ENCODE measurements at regions not wholly inside any gene's neighbourhood (a gene's known extent, or its start where the extent isn't known, plus 50 kb on each side); places are given as distances from the start of the nearest gene placed in this dataset.

- no peak for TF ChIP-seq MAX (IDR thresholded peaks at IDR 0.05; ENCODE audit: low read depth)
- TF ChIP-seq ELF1 (IDR thresholded peaks at IDR 0.05) = no peak
Observed at GRCh38 chr9:105023788-105024187, 95.8 kb upstream of the ABCA1 start (continued).

GRCh38 chr9:105024529-105024928 lies 96.6 kb upstream of the ABCA1 start:
- no peaks in the 10 kb centered on the region for H3K36me3 ChIP-seq (replicated peaks in 1 of 2; ENCODE audit: control insufficient read depth in 1 of 2, insufficient read depth in 2 of 2, low read length in 1 of 2)
- H3K27ac ChIP-seq (ENCODE audit: low read depth in 2 of 2, low read length in 1 of 2) = no peak overlapping the region
- no peak overlapping the region for H3K4me2 ChIP-seq
- ChIA-PET CTCF (no interaction called here), POLR2A (no interaction called here)
- H3K4me1 ChIP-seq (ENCODE audit: control insufficient read depth in 1 of 2, insufficient read depth in 2 of 2, low read depth in 1 of 2, low read length in 1 of 2) = peaks cover 0 to 12% of the 10 kb centered on the region in 2 experiments; a peak in 1 of 4 replicates
- no peak overlapping the region for H2AFZ ChIP-seq (ENCODE audit: low read depth)
- no peak for TF ChIP-seq POLR2AphosphoS5 (IDR thresholded peaks at IDR 0.05; ENCODE audit: low read depth, low read length)
- no peak for TF ChIP-seq REST (IDR thresholded peaks at IDR 0.05; ENCODE audit: low read depth, low read length)
- no peak for TF ChIP-seq ELF1 (IDR thresholded peaks at IDR 0.05)
- H3F3A ChIP-seq (replicated peaks; ENCODE audit: insufficient read depth) = peaks cover 3% of the 10 kb centered on the region
- H3K79me2 ChIP-seq (ENCODE audit: insufficient read depth) = no peaks in the 10 kb centered on the region
- no peak overlapping the region for H3K9ac ChIP-seq
- H3K4me3 ChIP-seq (ENCODE audit: low read depth in 2 of 2, low read length in 1 of 2) = no peak overlapping the region
- 67% methylated on average over 7 of the region's 7 CpGs for WGBS (ENCODE audit: low lambda C conversion rate)
- no peak for DNase-seq
- H3K9me3 ChIP-seq = no peaks in the 10 kb centered on the region
- H3K9me2 ChIP-seq = no peaks in the 10 kb centered on the region
- H3K27me3 ChIP-seq (ENCODE audit: insufficient read depth) = no peaks in the 10 kb centered on the region
- no peaks in the 10 kb centered on the region for H4K20me1 ChIP-seq (ENCODE audit: insufficient read depth)

GRCh38 chr9:105026451-105026850 lies 98.5 kb upstream of the ABCA1 start:
- ChIA-PET POLR2A (no interaction called here), CTCF (interaction anchor here (1.1 kb wide), 1 partner anchor 15 kb away, joined by 3 read pairs; no protein-coding TSS in a partner anchor)
- no peaks in the 10 kb centered on the region for H3K9me2 ChIP-seq
- H3K79me2 ChIP-seq (ENCODE audit: insufficient read depth) = no peaks in the 10 kb centered on the region
- H3K27me3 ChIP-seq (ENCODE audit: insufficient read depth) = no peaks in the 10 kb centered on the region
- peak overlapping the region; percentile 44; the same call in 1 of the 2 replicates for H2AFZ ChIP-seq (ENCODE audit: low read depth)
- H3K9me3 ChIP-seq = no peaks in the 10 kb centered on the region
- no peak overlapping the region for H3K9ac ChIP-seq
- H4K20me1 ChIP-seq (ENCODE audit: insufficient read depth) = no peaks in the 10 kb centered on the region
- no peak overlapping the region for H3K4me3 ChIP-seq (ENCODE audit: low read depth in 2 of 2, low read length in 1 of 2)
- peaks cover 3% of the 10 kb centered on the region for H3F3A ChIP-seq (replicated peaks; ENCODE audit: insufficient read depth)
- 60% methylated on average over 1 of the region's 1 CpG for WGBS (ENCODE audit: low lambda C conversion rate)
- no peak for DNase-seq
- no peak for TF ChIP-seq ELF1 (IDR thresholded peaks at IDR 0.05)
- no peak for TF ChIP-seq MXI1 (IDR thresholded peaks at IDR 0.05; ENCODE audit: low read depth, low read length)
- TF ChIP-seq EZH2phosphoT487 (IDR thresholded peaks at IDR 0.05; ENCODE audit: borderline replicate concordance, low read depth) = no peak
- no peak for TF ChIP-seq IRF3 (IDR thresholded peaks at IDR 0.05; ENCODE audit: low read depth, low read length)
- TF ChIP-seq FOXM1 (IDR thresholded peaks at IDR 0.05; ENCODE audit: low read depth) = no peak
- TF ChIP-seq PBX3 (IDR thresholded peaks at IDR 0.05) = no peak
- no peak overlapping the region for H3K27ac ChIP-seq (ENCODE audit: low read depth in 2 of 2, low read length in 1 of 2)
- peaks cover 0 to 12% of the 10 kb centered on the region in 2 experiments; a peak in 1 of 4 replicates for H3K4me1 ChIP-seq (ENCODE audit: control insufficient read depth in 1 of 2, insufficient read depth in 2 of 2, low read depth in 1 of 2, low read length in 1 of 2)
- H3K4me2 ChIP-seq = no peak overlapping the region
- no peaks in the 10 kb centered on the region for H3K36me3 ChIP-seq (replicated peaks in 1 of 2; ENCODE audit: control insufficient read depth in 1 of 2, insufficient read depth in 2 of 2, low read length in 1 of 2)
